ENCODE measurements at regions not wholly inside any gene's neighbourhood (a gene's known extent, or its start where the extent isn't known, plus 50 kb on each side); places are given as distances from the start of the nearest gene placed in this dataset.

DNA sequence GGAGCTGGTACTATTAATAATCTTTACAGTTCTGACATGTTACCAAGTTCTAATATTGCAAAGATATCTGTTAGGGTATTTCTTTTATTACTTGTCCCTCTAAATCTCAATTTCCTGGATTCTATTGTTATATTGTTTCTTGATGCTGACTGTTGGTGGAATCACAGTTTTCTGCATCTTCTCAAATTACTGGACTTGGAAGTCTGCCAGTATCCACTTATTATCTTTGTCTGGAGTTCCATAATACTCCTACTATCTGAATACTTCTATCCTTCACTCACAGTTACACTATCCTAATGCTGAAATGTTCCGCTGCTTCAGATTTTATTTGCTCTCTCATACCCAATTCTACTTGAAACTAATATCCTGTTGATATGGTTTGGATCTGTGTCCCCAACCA is 1985.7 kb upstream of the PRR20A start:
- no peak for TF ChIP-seq EZH2 (IDR thresholded peaks at IDR 0.05; ENCODE audit: borderline replicate concordance, low read depth, low read length, poor library complexity, severe bottlenecking)
- TF ChIP-seq, protein P1, sequence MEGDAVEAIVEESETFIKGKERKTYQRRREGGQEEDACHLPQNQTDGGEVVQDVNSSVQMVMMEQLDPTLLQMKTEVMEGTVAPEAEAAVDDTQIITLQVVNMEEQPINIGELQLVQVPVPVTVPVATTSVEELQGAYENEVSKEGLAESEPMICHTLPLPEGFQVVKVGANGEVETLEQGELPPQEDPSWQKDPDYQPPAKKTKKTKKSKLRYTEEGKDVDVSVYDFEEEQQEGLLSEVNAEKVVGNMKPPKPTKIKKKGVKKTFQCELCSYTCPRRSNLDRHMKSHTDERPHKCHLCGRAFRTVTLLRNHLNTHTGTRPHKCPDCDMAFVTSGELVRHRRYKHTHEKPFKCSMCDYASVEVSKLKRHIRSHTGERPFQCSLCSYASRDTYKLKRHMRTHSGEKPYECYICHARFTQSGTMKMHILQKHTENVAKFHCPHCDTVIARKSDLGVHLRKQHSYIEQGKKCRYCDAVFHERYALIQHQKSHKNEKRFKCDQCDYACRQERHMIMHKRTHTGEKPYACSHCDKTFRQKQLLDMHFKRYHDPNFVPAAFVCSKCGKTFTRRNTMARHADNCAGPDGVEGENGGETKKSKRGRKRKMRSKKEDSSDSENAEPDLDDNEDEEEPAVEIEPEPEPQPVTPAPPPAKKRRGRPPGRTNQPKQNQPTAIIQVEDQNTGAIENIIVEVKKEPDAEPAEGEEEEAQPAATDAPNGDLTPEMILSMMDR (conservative IDR thresholded peaks at IDR 0.05; ENCODE audit: low read depth, low read length) = no peak
